K562 (cell line): ENCODE measurements at regions not wholly inside any gene's neighbourhood (a gene's known extent, or its start where the extent isn't known, plus 50 kb on each side); places are given as distances from the start of the nearest gene placed in this dataset.

ENCODE experiments used
- ATAC-seq: fragments of 200-7000 bp; cut with Tn5 transposase; 3 replicates; pipeline ENCODE4 v1.9.1; 2020; ENCODE audit warnings: moderate library complexity
- BruUV-seq: library from RNA; stranded (reverse); fragments of 400-500 nt; replicated peaks from 2 replicates; lab custom pipeline; 2021; lab: Mats Ljungman, UMichigan
- CTCF ChIA-PET: fragments of 300-600 bp; formaldehyde crosslinking; extraction: SDS; loops from one replicate; lab custom pipeline; 2021; ENCODE audit warnings: low intra/inter-chr PET ratio; lab: Yijun Ruan, JAX
- POLR2A ChIA-PET: fragments of 300-600, 350-650 bp; sonication (Branson Sonifier 250); formaldehyde crosslinking; extraction: SDS; loops from one replicate; lab custom pipeline; 2021; ENCODE audit warnings: antibody characterized with exemption, inconsistent platforms; lab: Yijun Ruan, JAX
- DNase-seq, 4 experiments: peaks; one replicate each; pipeline versions ENCODE4 v3.0.0 to v3.0.0-alpha.2; 2011 to 2018; ENCODE audit warnings: low spot score in 3 of 4, mixed read lengths in 3 of 4; ENCODE audit errors: extremely low read depth in 1 of 4
- FAIRE-seq: peaks from 2 replicates; lab custom pipeline; 2011; peaks lifted over from hg19 to GRCh38; lab: Jason Lieb, UNC
- H2AFZ ChIP-seq: 2 replicates; pipeline ENCODE4 v1.6.0; 2011; ENCODE audit warnings: low read depth, low read length, control low read depth, inconsistent platforms
- H3K27ac ChIP-seq: fragments of 200-600 bp; 3 replicates; pipeline ENCODE4 v1.8.0; 2011; ENCODE audit warnings: low read depth, mild to moderate bottlenecking, control low read depth, inconsistent platforms, low read length, moderate library complexity, mixed read lengths; ENCODE audit errors: extremely low read depth
- H3K27me3 ChIP-seq, 2 experiments: fragments of 300-600 bp in 1 of 2; 2 replicates in 1 of 2; 3 replicates in 1 of 2; pipeline versions ENCODE4 v1.6.0 to v1.8.0; 2011; ENCODE audit warnings: inconsistent platforms in 2 of 2, low read length in 2 of 2, mild to moderate bottlenecking in 1 of 2, mixed read lengths in 1 of 2, moderate library complexity in 1 of 2; ENCODE audit not compliant: control insufficient read depth in 2 of 2, insufficient read depth in 2 of 2
- H3K36me3 ChIP-seq: fragments of 300-600 bp; 3 replicates; pipeline ENCODE4 v1.8.0; 2011; ENCODE audit warnings: mild to moderate bottlenecking, low read length, inconsistent platforms; ENCODE audit not compliant: control insufficient read depth, insufficient read depth
- H3K4me1 ChIP-seq, 2 experiments: fragments of 200-600 bp in 1 of 2; replicated peaks in 1 of 2; 2 replicates in 1 of 2; 3 replicates in 1 of 2; pipeline versions ENCODE4 v1.5.1 to v1.8.0; 2011; ENCODE audit warnings: inconsistent platforms in 2 of 2, low read length in 2 of 2, mild to moderate bottlenecking in 1 of 2, mixed read lengths in 1 of 2, moderate library complexity in 1 of 2; ENCODE audit not compliant: control insufficient read depth in 2 of 2, insufficient read depth in 2 of 2
- H3K4me2 ChIP-seq: 2 replicates; pipeline ENCODE4 v1.6.1; 2011; ENCODE audit warnings: low read length, control low read depth, inconsistent platforms, mixed read lengths; ENCODE audit not compliant: insufficient read depth
- H3K4me3 ChIP-seq: fragments of 200-600 bp; sonication (generic), shearing (Covaris generic); 2 replicates; pipeline ENCODE4 v1.5.1; 2016; ENCODE audit warnings: control low read depth, inconsistent platforms
- H3K79me2 ChIP-seq: fragments of 200-600 bp; 3 replicates; pipeline ENCODE4 v1.8.0; 2011; ENCODE audit warnings: low read length, inconsistent platforms; ENCODE audit not compliant: control insufficient read depth, insufficient read depth
- H3K9ac ChIP-seq, 2 experiments: 2 replicates each; pipeline versions ENCODE4 v1.6.0 to v1.6.1; 2011; ENCODE audit warnings: low read depth in 2 of 2, low read length in 2 of 2, control low read depth in 1 of 2, inconsistent platforms in 1 of 2, mild to moderate bottlenecking in 1 of 2, mixed read lengths in 1 of 2; ENCODE audit not compliant: insufficient read depth in 1 of 2
- H3K9me1 ChIP-seq: one replicate; pipeline ENCODE4 v1.6.0; 2011; ENCODE audit warnings: inconsistent platforms, mild to moderate bottlenecking, low read length, moderate library complexity; ENCODE audit not compliant: control insufficient read depth, insufficient read depth
- H3K9me3 ChIP-seq: replicated peaks from 2 replicates; pipeline ENCODE4 v1.5.1; 2011; ENCODE audit warnings: low read depth, low read length, inconsistent platforms; ENCODE audit not compliant: control insufficient read depth, insufficient read depth
- H4K20me1 ChIP-seq: replicated peaks from 2 replicates; pipeline ENCODE4 v1.6.1; 2011; ENCODE audit warnings: low read length, inconsistent platforms, mixed read lengths; ENCODE audit not compliant: control insufficient read depth, insufficient read depth
- ATF4 ChIP-seq: fragments of 450-650 bp; formaldehyde crosslinking; IDR thresholded peaks from 2 replicates; pipeline ENCODE4 v1.4.0; 2022; ENCODE audit warnings: mild to moderate bottlenecking, moderate library complexity
- ATF6 ChIP-seq: sonication (generic); formaldehyde crosslinking; IDR thresholded peaks from 2 replicates; pipeline ENCODE4 v1.4.0; 2020; ENCODE audit warnings: mild to moderate bottlenecking, missing genetic modification reagents
- COPS2 ChIP-seq: fragments of 450-650 bp; conservative IDR thresholded peaks from 2 replicates; pipeline ENCODE4 v1.6.1; 2016; ENCODE audit warnings: mild to moderate bottlenecking, moderate library complexity
- CTCFL ChIP-seq: IDR thresholded peaks from 2 replicates; pipeline ENCODE4 v1.6.1; 2011; ENCODE audit warnings: borderline replicate concordance, low read depth, mild to moderate bottlenecking, moderate library complexity, low read length; ENCODE audit not compliant: insufficient read depth, poor library complexity, severe bottlenecking
- FOXM1 ChIP-seq, 2 experiments: fragments of 450-650 bp in 1 of 2; sonication (generic) in 1 of 2; formaldehyde crosslinking in 1 of 2; IDR thresholded peaks; 2 replicates each; pipeline versions ENCODE4 v1.6.1 to v1.9.0; 2017 to 2022; ENCODE audit warnings: low read depth in 2 of 2, mild to moderate bottlenecking in 2 of 2, missing genetic modification reagents in 1 of 2, moderate library complexity in 1 of 2
- GTF2B ChIP-seq: IDR thresholded peaks from 2 replicates; pipeline ENCODE4 v1.6.1; 2011; ENCODE audit not compliant: insufficient read length; ENCODE audit errors: extremely low read depth
- ILF3 ChIP-seq: fragments of 450-650 bp; IDR thresholded peaks from 2 replicates; pipeline ENCODE4 v1.6.1; 2018; ENCODE audit warnings: antibody characterized with exemption, mild to moderate bottlenecking, moderate library complexity, borderline replicate concordance
- KLF13 ChIP-seq: fragments of 450-650 bp; IDR thresholded peaks from 2 replicates; pipeline ENCODE4 v1.6.1; 2016; ENCODE audit warnings: missing genetic modification characterization, low read depth, mild to moderate bottlenecking, missing compliant biosample characterization, moderate library complexity, borderline replicate concordance
- MYNN ChIP-seq, 2 experiments: sonication (generic); formaldehyde crosslinking in 1 of 2; IDR thresholded peaks; 2 replicates each; pipeline versions ENCODE4 v1.5.0 to v1.6.1; 2016 to 2020; ENCODE audit warnings: antibody characterized with exemption in 1 of 2, missing genetic modification reagents in 1 of 2
- NCOA6 ChIP-seq: fragments of 450-650 bp; IDR thresholded peaks from 2 replicates; pipeline ENCODE4 v1.6.1; 2017; ENCODE audit warnings: mild to moderate bottlenecking
- PML ChIP-seq: IDR thresholded peaks from 2 replicates; pipeline ENCODE4 v1.6.1; 2012; ENCODE audit warnings: low read length, inconsistent platforms
- RBM25 ChIP-seq: fragments of 200-400 bp; formaldehyde crosslinking; IDR thresholded peaks from 2 replicates; pipeline ENCODE4 v1.6.1; 2018; ENCODE audit warnings: low read length, low read depth, moderate library complexity; ENCODE audit not compliant: severe bottlenecking
- SLC30A9 ChIP-seq: fragments of 250-450 bp; sonication (Bioruptor Pico); IDR thresholded peaks from 2 replicates; pipeline ENCODE4 v1.8.0; 2022; ENCODE audit warnings: mild to moderate bottlenecking, moderate library complexity
- ZBTB2 ChIP-seq: fragments of 450-650 bp; IDR thresholded peaks from 2 replicates; pipeline ENCODE4 v1.6.1; 2016; ENCODE audit warnings: antibody characterized with exemption
- ZFX ChIP-seq: sonication (generic); formaldehyde crosslinking; IDR thresholded peaks from 2 replicates; pipeline ENCODE4 v1.8.0; 2022; ENCODE audit warnings: mild to moderate bottlenecking, missing genetic modification reagents, moderate library complexity
- WGBS: fragments of 100-300 bp; shearing (Covaris generic); methylation state at CpG from one replicate; pipeline ENCODE4 v1.1.6; 2016; ENCODE audit warnings: low coverage, mixed read lengths; ENCODE audit not compliant: insufficient coverage; ENCODE audit errors: missing lambda C conversion rate; 5-methylcytosine and 5-hydroxymethylcytosine counted together
- in situ Hi-C: fragments of 300-500 bp; cut with MboI; formaldehyde crosslinking; loops from 4 replicates; pipeline ENCODE4 v1.15.0; 2018; ENCODE audit warnings: inconsistent platforms, mixed read lengths
- intact Hi-C: fragments of 100-400 bp; cut with micrococcal nuclease; formaldehyde crosslinking; loops from 2 replicates; pipeline ENCODE4 v1.14.2; 2022

- WGBS, result 0% methylated on average over 1 of the region's 1 CpG
- H3K36me3 ChIP-seq, result no peaks in the 10 kb centered on the region
- BruUV-seq, result no TSS peak
- FAIRE-seq, result no peak
- DNase-seq, result no peak
- no peaks in the 10 kb centered on the region for H3K27me3 ChIP-seq
- H3K4me1 ChIP-seq, result no peaks in the 10 kb centered on the region
- in situ Hi-C loops, result no loop called here
- H3K79me2 ChIP-seq, result no peaks in the 10 kb centered on the region
- H4K20me1 ChIP-seq, result no peaks in the 10 kb centered on the region
- TF ChIP-seq ATF4 (CRISPR knock-in tag) (no peak), MYNN (IDR thresholded peaks at IDR 0.05) (no peak), MYNN (CRISPR knock-in tag; IDR thresholded peaks at IDR 0.05) (no peak), ZBTB2 (no peak), ZFX (CRISPR knock-in tag) (no peak), ILF3 (no peak), RBM25 (no peak), KLF13 (tag) (no peak), GTF2B (no peak), PML (no peak), COPS2 (no peak), CTCFL (no peak), FOXM1 (IDR thresholded peaks at IDR 0.05; ENCODE audit: low read depth) (no peak), FOXM1 (CRISPR knock-in tag; IDR thresholded peaks at IDR 0.05; ENCODE audit: low read depth) (no peak), NCOA6 (no peak), SLC30A9 (no peak), ATF6 (CRISPR knock-in tag) (no peak)
- TF ChIP-seq, all 486 proteins: peak for 0
- Histone ChIP-seq H3K9me3 (no peaks in the 10 kb centered on the region), H3K4me3 (no peak overlapping the region), H3K9me1 (no peaks in the 10 kb centered on the region), H3K27ac (no peak overlapping the region), H3K4me2 (no peak overlapping the region), H3K9ac (no peak overlapping the region), H2AFZ (no peak overlapping the region)
- CTCF ChIA-PET, result no interaction called here
- intact Hi-C loops, result loop anchor here (10.0 kb wide), 1 partner anchor 115 kb away; no protein-coding TSS in a partner anchor
- POLR2A ChIA-PET, result no interaction called here
- ATAC-seq, result no peak
Observed at GRCh38 chr11:30730011-30730410, 143.9 kb upstream of the MPPED2 start.
